WERI-Rb-1 (cell line): ENCODE measurements at regions not wholly inside any gene's neighbourhood (a gene's known extent, or its start where the extent isn't known, plus 50 kb on each side); places are given as distances from the start of the nearest gene placed in this dataset.

Source experiments
- DNase-seq: peaks from one replicate; pipeline ENCODE4 v3.0.0-alpha.2; 2020
- H3K27ac ChIP-seq: fragments of 250-450 bp; sonication (Bioruptor Pico); 2 replicates; pipeline ENCODE4 v1.5.1; 2020; ENCODE audit warnings: mild to moderate bottlenecking, moderate library complexity
- H3K27me3 ChIP-seq: fragments of 250-450 bp; sonication (Bioruptor Pico); 2 replicates; pipeline ENCODE4 v1.5.1; 2021; ENCODE audit warnings: mild to moderate bottlenecking, low read depth, moderate library complexity; ENCODE audit not compliant: insufficient read depth, severe bottlenecking
- H3K36me3 ChIP-seq: fragments of 250-450 bp; sonication (Bioruptor Pico); 2 replicates; pipeline ENCODE4 v1.5.1; 2020; ENCODE audit warnings: mild to moderate bottlenecking, moderate library complexity
- H3K4me3 ChIP-seq: 2 replicates; pipeline ENCODE4 v1.5.1; 2011; ENCODE audit warnings: low read depth, mild to moderate bottlenecking, control low read depth, low read length
- H3K9me3 ChIP-seq: fragments of 250-450 bp; sonication (Bioruptor Pico); 2 replicates; pipeline ENCODE4 v1.5.1; 2021; ENCODE audit warnings: mild to moderate bottlenecking, moderate library complexity; ENCODE audit not compliant: severe bottlenecking
- CTCF ChIP-seq: IDR thresholded peaks from 2 replicates; pipeline ENCODE4 v1.5.1; 2011; ENCODE audit warnings: low read depth, mild to moderate bottlenecking, control low read depth, inconsistent platforms, low read length

- no peak overlapping the region for H3K27ac ChIP-seq
- H3K4me3 ChIP-seq = no peak overlapping the region
- TF ChIP-seq CTCF = no peak
These were observed 387.2 kb upstream of the DCC start for GRCh38 chr18:51952844-51953243.

GRCh38 chr18:51953521-51953920 is 386.5 kb upstream of the DCC start:
- H3K4me3 ChIP-seq = no peak overlapping the region
- no peaks in the 10 kb centered on the region for H3K9me3 ChIP-seq
- TF ChIP-seq CTCF = no peak
- H3K27ac ChIP-seq = no peak overlapping the region
- H3K36me3 ChIP-seq = no peaks in the 10 kb centered on the region
- no peak for DNase-seq
- no peaks in the 10 kb centered on the region for H3K27me3 ChIP-seq

More at GRCh38 chr18:51952844-51953243, 387.2 kb upstream of the DCC start:
- no peaks in the 10 kb centered on the region for H3K27me3 ChIP-seq
- H3K36me3 ChIP-seq = no peaks in the 10 kb centered on the region
- H3K9me3 ChIP-seq = no peaks in the 10 kb centered on the region
- no peak for DNase-seq

- Histone ChIP-seq H3K9me3 (no peaks in the 10 kb centered on the region), H3K27ac (no peak overlapping the region), H3K4me3 (no peak overlapping the region), H3K36me3 (no peaks in the 10 kb centered on the region), H3K27me3 (no peaks in the 10 kb centered on the region)
- DNase-seq = no peak
- TF ChIP-seq CTCF = no peak
These were observed 384.9 kb upstream of the DCC start for GRCh38 chr18:51955136-51955535.

GRCh38 chr18:51957001-51957400 is 383.0 kb upstream of the DCC start:
- TF ChIP-seq CTCF = no peak
- H3K4me3 ChIP-seq = no peak overlapping the region
- no peaks in the 10 kb centered on the region for H3K36me3 ChIP-seq
- no peak for DNase-seq
- no peaks in the 10 kb centered on the region for H3K27me3 ChIP-seq
- no peak overlapping the region for H3K27ac ChIP-seq
- no peaks in the 10 kb centered on the region for H3K9me3 ChIP-seq

GRCh38 chr18:51980101-51980500 is 359.9 kb upstream of the DCC start:
- H3K9me3 ChIP-seq = peaks cover 2% of the 10 kb centered on the region
- no peak for DNase-seq
- no peak overlapping the region for H3K4me3 ChIP-seq
- H3K27ac ChIP-seq = no peak overlapping the region
- no peak for TF ChIP-seq CTCF
- no peaks in the 10 kb centered on the region for H3K36me3 ChIP-seq
- H3K27me3 ChIP-seq = no peaks in the 10 kb centered on the region

DNA sequence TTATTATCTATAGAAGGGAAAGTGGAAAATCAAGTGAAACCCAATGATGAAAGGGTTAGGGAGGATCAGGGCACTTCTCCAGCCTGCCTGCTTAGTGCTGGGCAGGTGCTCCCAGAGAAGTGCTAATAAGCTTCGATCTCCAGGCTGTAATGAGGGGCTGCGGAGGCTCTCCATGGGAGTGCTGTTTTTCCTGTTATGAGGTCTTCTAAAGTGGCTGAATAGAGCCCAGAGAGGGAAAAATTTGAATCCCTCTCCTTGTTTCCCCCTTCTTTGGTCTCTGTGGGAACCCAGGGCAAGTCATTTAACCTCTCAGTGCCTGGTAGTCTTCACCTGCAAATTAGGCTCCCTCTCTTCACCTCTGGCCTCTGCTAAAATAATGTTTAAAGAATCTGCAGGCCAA is 351.7 kb upstream of the DCC start:
- peaks cover 2% of the 10 kb centered on the region for H3K9me3 ChIP-seq
- no peaks in the 10 kb centered on the region for H3K36me3 ChIP-seq
- H3K27me3 ChIP-seq = no peaks in the 10 kb centered on the region
- DNase-seq = no peak
- no peak for TF ChIP-seq CTCF
- H3K27ac ChIP-seq = no peak overlapping the region
- H3K4me3 ChIP-seq = no peak overlapping the region
